H1 (cell line): ENCODE measurements at regions not wholly inside any gene's neighbourhood (a gene's known extent, or its start where the extent isn't known, plus 50 kb on each side); places are given as distances from the start of the nearest gene placed in this dataset.

Experiments used
- CTCF ChIA-PET: fragments of 300-600 bp; sonication (Branson Sonifier 250); formaldehyde crosslinking; loops from one replicate; lab custom pipeline; 2021; ENCODE audit not compliant: partially characterized antibody; lab: Charles Lee
- POLR2A ChIA-PET: fragments of 300-600 bp; sonication (Branson Sonifier 250); formaldehyde crosslinking; loops from one replicate; lab custom pipeline; 2021; ENCODE audit warnings: inconsistent platforms; ENCODE audit not compliant: partially characterized antibody; lab: Charles Lee
- DNase-seq, 2 experiments: peaks; one replicate each; pipeline versions ENCODE4 v3.0.0 to v3.0.0-alpha.2; 2010 to 2022; ENCODE audit warnings: low spot score in 2 of 2, low read depth in 1 of 2, mixed read lengths in 1 of 2
- FAIRE-seq: peaks from 2 replicates; lab custom pipeline; 2011; peaks lifted over from hg19 to GRCh38; lab: Jason Lieb, UNC
- H2AFZ ChIP-seq: 2 replicates; pipeline ENCODE4 v1.8.1; 2012; ENCODE audit warnings: low read length, inconsistent platforms
- H2AK5ac ChIP-seq: 2 replicates; pipeline ENCODE4 v1.6.1; 2013; ENCODE audit warnings: low read depth, low read length
- H2BK120ac ChIP-seq: replicated peaks from 2 replicates; pipeline ENCODE3; 2013; ENCODE audit warnings: low read depth, low read length, inconsistent platforms
- H2BK12ac ChIP-seq: 2 replicates; pipeline ENCODE4 v1.6.1; 2013; ENCODE audit warnings: low read depth, low read length
- H2BK15ac ChIP-seq: 2 replicates; pipeline ENCODE4 v1.6.1; 2013; ENCODE audit warnings: low read length
- H2BK20ac ChIP-seq: 2 replicates; pipeline ENCODE4 v1.6.1; 2013; ENCODE audit warnings: low read length
- H2BK5ac ChIP-seq: 2 replicates; pipeline ENCODE4 v1.6.1; 2013; ENCODE audit warnings: low read depth, low read length
- H3K14ac ChIP-seq: 2 replicates; pipeline ENCODE4 v1.6.1; 2013; ENCODE audit warnings: inconsistent platforms; ENCODE audit not compliant: insufficient read length
- H3K18ac ChIP-seq: 2 replicates; pipeline ENCODE4 v1.6.1; 2013; ENCODE audit warnings: low read length; ENCODE audit errors: extremely low read depth
- H3K23ac ChIP-seq: 2 replicates; pipeline ENCODE4 v1.6.1; 2013; ENCODE audit warnings: inconsistent platforms; ENCODE audit not compliant: insufficient read length
- H3K23me2 ChIP-seq: 2 replicates; pipeline ENCODE4 v1.6.1; 2013; ENCODE audit warnings: low read depth, low read length
- H3K27ac ChIP-seq: 2 replicates; pipeline ENCODE4 v1.6.1; 2011; ENCODE audit warnings: low read depth, low read length, inconsistent platforms
- H3K27me3 ChIP-seq, 4 experiments: replicated peaks in 1 of 4; 1 replicate in 1 of 4; 2 replicates in 3 of 4; pipeline versions ENCODE4 v1.6.1 to v1.8.1; 2011 to 2013; ENCODE audit warnings: low read length in 3 of 4, mild to moderate bottlenecking in 3 of 4, inconsistent platforms in 2 of 4, mixed read lengths in 2 of 4, moderate library complexity in 1 of 4; ENCODE audit not compliant: control insufficient read depth in 3 of 4, insufficient read depth in 3 of 4; ENCODE audit errors: extremely low read depth in 1 of 4
- H3K36me3 ChIP-seq, 4 experiments: 2 replicates each; pipeline versions ENCODE4 v1.6.1 to v1.8.1; 2011 to 2013; ENCODE audit warnings: mild to moderate bottlenecking in 4 of 4, low read length in 3 of 4, moderate library complexity in 2 of 4, control low read depth in 1 of 4, inconsistent platforms in 1 of 4; ENCODE audit not compliant: insufficient read depth in 4 of 4, control insufficient read depth in 2 of 4
- H3K4ac ChIP-seq: replicated peaks from 2 replicates; pipeline ENCODE3; 2013; ENCODE audit warnings: low read length, low read depth, mixed read lengths, inconsistent platforms; ENCODE audit not compliant: insufficient read length
- H3K4me1 ChIP-seq, 4 experiments: replicated peaks in 1 of 4; 1 replicate in 1 of 4; 2 replicates in 3 of 4; pipeline versions ENCODE4 v1.6.1 to v1.8.1; 2011 to 2013; ENCODE audit warnings: low read length in 3 of 4, inconsistent platforms in 2 of 4, mixed read lengths in 1 of 4; ENCODE audit not compliant: insufficient read depth in 4 of 4, control insufficient read depth in 3 of 4
- H3K4me2 ChIP-seq, 2 experiments: 2 replicates each; pipeline versions ENCODE4 v1.6.1 to v1.8.1; 2011 to 2013; ENCODE audit warnings: low read depth in 2 of 2, low read length in 2 of 2, control low read depth in 1 of 2, inconsistent platforms in 1 of 2, mild to moderate bottlenecking in 1 of 2; ENCODE audit not compliant: insufficient read depth in 1 of 2
- H3K4me3 ChIP-seq, 4 experiments: fragments of 200-600, 300-600 bp in 1 of 4; sonication (generic), shearing (Covaris generic), sonication (Bioruptor Twin) in 1 of 4; 2 replicates each; pipeline versions ENCODE4 v1.5.1 to v1.8.1; 2011 to 2016; ENCODE audit warnings: low read length in 4 of 4, low read depth in 3 of 4, control low read depth in 2 of 4, inconsistent platforms in 2 of 4, mild to moderate bottlenecking in 2 of 4, mixed read lengths in 1 of 4, moderate library complexity in 1 of 4; ENCODE audit not compliant: insufficient read depth in 2 of 4; ENCODE audit errors: extremely low read depth in 1 of 4
- H3K56ac ChIP-seq: replicated peaks from 2 replicates; pipeline ENCODE3; 2013; ENCODE audit warnings: low read depth, mild to moderate bottlenecking, mixed read lengths, low read length, inconsistent platforms; ENCODE audit not compliant: insufficient read length
- H3K79me1 ChIP-seq: 2 replicates; pipeline ENCODE4 v1.6.1; 2013; ENCODE audit warnings: low read depth, low read length, control low read depth
- H3K79me2 ChIP-seq, 2 experiments: 2 replicates each; pipeline versions ENCODE4 v1.6.1 to v1.8.1; 2012 to 2013; ENCODE audit warnings: low read length in 2 of 2, mild to moderate bottlenecking in 2 of 2, inconsistent platforms in 1 of 2; ENCODE audit not compliant: insufficient read depth in 2 of 2, control insufficient read depth in 1 of 2
- H3K9ac ChIP-seq, 4 experiments: replicated peaks in 1 of 4; 1 replicate in 1 of 4; 2 replicates in 3 of 4; pipeline versions ENCODE4 v1.6.1 to v1.8.1; 2011 to 2013; ENCODE audit warnings: low read depth in 3 of 4, low read length in 3 of 4, control low read depth in 2 of 4, mild to moderate bottlenecking in 2 of 4, moderate library complexity in 2 of 4, inconsistent platforms in 1 of 4; ENCODE audit errors: extremely low read depth in 1 of 4
- H3K9me3 ChIP-seq, 2 experiments: 2 replicates each; pipeline versions ENCODE4 v1.6.1 to v1.8.1; 2012 to 2013; ENCODE audit warnings: mild to moderate bottlenecking in 2 of 2, moderate library complexity in 2 of 2, control low read depth in 1 of 2, inconsistent platforms in 1 of 2, low read depth in 1 of 2, low read length in 1 of 2, mixed read lengths in 1 of 2; ENCODE audit not compliant: insufficient read depth in 2 of 2
- H4K20me1 ChIP-seq, 2 experiments: replicated peaks in 1 of 2; 2 replicates each; pipeline versions ENCODE3 to v1.8.1; 2011 to 2013; ENCODE audit warnings: inconsistent platforms in 2 of 2, low read length in 2 of 2, mild to moderate bottlenecking in 1 of 2; ENCODE audit not compliant: insufficient read depth in 2 of 2, control insufficient read depth in 1 of 2
- H4K5ac ChIP-seq: 2 replicates; pipeline ENCODE4 v1.6.1; 2013; ENCODE audit warnings: low read length, low read depth, mixed read lengths, inconsistent platforms; ENCODE audit not compliant: insufficient read length
- H4K8ac ChIP-seq: 2 replicates; pipeline ENCODE4 v1.8.0; 2013; ENCODE audit warnings: mild to moderate bottlenecking, moderate library complexity, low read length, inconsistent platforms; ENCODE audit not compliant: insufficient read depth; ENCODE audit errors: extremely low read depth
- H4K91ac ChIP-seq: replicated peaks from 2 replicates; pipeline ENCODE3; 2013; ENCODE audit warnings: low read length, mixed read lengths, inconsistent platforms; ENCODE audit not compliant: insufficient read length
- CEBPB ChIP-seq: IDR thresholded peaks from 2 replicates; pipeline ENCODE4 v1.6.1; 2012; ENCODE audit warnings: low read depth, low read length
- RBBP5 ChIP-seq: IDR thresholded peaks from 2 replicates; pipeline ENCODE4 v1.7.1; 2012; ENCODE audit warnings: low read depth, mild to moderate bottlenecking, inconsistent platforms, low read length, moderate library complexity, borderline replicate concordance
- RNF2 ChIP-seq: fragments of 200-900, 300-1000 bp; sonication (generic); IDR thresholded peaks from 2 replicates; pipeline ENCODE4 v1.7.1; 2016; ENCODE audit warnings: borderline replicate concordance, low read depth, mild to moderate bottlenecking, antibody characterized with exemption, low read length; ENCODE audit not compliant: poor library complexity, severe bottlenecking; ENCODE audit errors: missing control alignments
- WGBS, 2 experiments: shearing (Covaris generic) in 1 of 2; methylation state at CpG; one replicate each; pipeline versions ENCODE4 v1.1.6 to v1.1.7; 2013 to 2015; ENCODE audit warnings: low lambda C conversion rate in 2 of 2, mixed read lengths in 2 of 2, inconsistent platforms in 1 of 2, low coverage in 1 of 2, missing lambda C conversion rate in 1 of 2; ENCODE audit not compliant: insufficient replicate concordance in 2 of 2, insufficient coverage in 1 of 2, insufficient read length in 1 of 2; ENCODE audit errors: extremely low coverage in 1 of 2, missing lambda C conversion rate in 1 of 2; 5-methylcytosine and 5-hydroxymethylcytosine counted together
- TF ChIP-seq, protein P1 (sequence below), 3 experiments: IDR thresholded peaks; 1 replicate in 2 of 3; 2 replicates in 1 of 3; pipeline versions ENCODE4 v1.5.1 to v1.6.1; 2011; ENCODE audit warnings: low read length in 3 of 3, mild to moderate bottlenecking in 3 of 3, inconsistent platforms in 2 of 3, low read depth in 1 of 3, moderate library complexity in 1 of 3; ENCODE audit not compliant: insufficient read depth in 1 of 3; ENCODE audit errors: control extremely low read depth in 1 of 3

DNA sequence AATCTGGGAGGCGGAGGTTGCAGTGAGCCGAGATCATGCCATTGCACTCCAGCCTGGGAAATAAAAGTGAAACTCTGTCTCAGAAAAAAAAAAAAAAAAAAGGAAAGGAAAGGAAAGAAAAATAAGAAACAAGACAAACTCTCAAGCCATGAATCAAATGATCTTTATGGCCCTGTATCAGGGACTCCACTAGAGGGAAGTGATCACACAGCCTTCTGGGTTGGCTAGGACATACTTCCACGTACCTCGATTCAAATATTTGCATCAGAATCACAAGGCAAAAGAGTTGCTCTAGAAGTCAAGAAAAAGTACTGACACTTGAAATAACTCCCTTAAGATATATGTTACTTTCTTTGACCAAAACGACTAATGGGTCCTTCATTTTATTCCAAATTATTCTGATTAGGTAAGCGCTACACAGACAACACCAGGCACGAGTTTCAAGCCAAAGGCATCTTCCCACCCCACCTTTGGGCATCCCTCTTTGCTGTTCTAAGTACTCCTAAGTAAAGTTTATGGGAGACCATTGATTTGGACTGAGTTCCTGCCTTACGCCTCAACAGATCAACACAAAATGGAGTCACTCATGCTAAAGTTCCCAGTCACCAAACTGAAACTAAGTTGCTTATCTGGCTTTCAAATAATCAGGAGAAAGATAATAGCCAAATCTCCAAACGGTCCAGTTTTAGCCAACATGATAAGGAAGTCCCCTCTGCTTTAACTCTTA is 77.5 kb upstream of the NT5E start:
- H3K79me1 ChIP-seq = no peaks in the 10 kb centered on the region
- DNase-seq = no peak
- H3K23me2 ChIP-seq = no peaks in the 10 kb centered on the region
- no peaks in the 10 kb centered on the region for H4K20me1 ChIP-seq
- no peak overlapping the region for H4K91ac ChIP-seq
- no peak overlapping the region for H2BK5ac ChIP-seq
- H3K4me2 ChIP-seq = no peak overlapping the region
- peak; percentile 19 for FAIRE-seq
- ChIA-PET CTCF (interaction anchor here (0.7 to 1.5 kb wide), 4 partner anchors 10 to 165 kb away, joined by 3 to 6 read pairs (median 4); no protein-coding TSS in a partner anchor), POLR2A (no interaction called here)
- H2BK20ac ChIP-seq = no peak overlapping the region
- no peaks in the 10 kb centered on the region for H3K79me2 ChIP-seq
- peaks cover 0 to 4% of the 10 kb centered on the region in 2 experiments; a peak in 2 of 4 replicates for H3K9me3 ChIP-seq
- no peak overlapping the region for H4K5ac ChIP-seq
- H3K27ac ChIP-seq = no peak overlapping the region
- H3K4me1 ChIP-seq = no peaks in the 10 kb centered on the region
- no peak overlapping the region for H2BK12ac ChIP-seq
- no peak overlapping the region for H2BK120ac ChIP-seq
- H3K4ac ChIP-seq = no peak overlapping the region
- no peak overlapping the region for H3K23ac ChIP-seq
- H2BK15ac ChIP-seq = no peak overlapping the region
- H3K14ac ChIP-seq = no peak overlapping the region
- H3K4me3 ChIP-seq = no peak overlapping the region
- WGBS, 2 experiments = 84% methylated on average over 9 of the region's 9 CpGs; no CpG with 5 or more reads in 1 of the 2 experiments
- no peak overlapping the region for H4K8ac ChIP-seq
- H3K56ac ChIP-seq = no peak overlapping the region
- no peak overlapping the region for H2AFZ ChIP-seq
- H2AK5ac ChIP-seq = no peak overlapping the region
- H3K36me3 ChIP-seq = no peaks in the 10 kb centered on the region
- H3K27me3 ChIP-seq = no peaks in the 10 kb centered on the region
- no peak overlapping the region for H3K18ac ChIP-seq
- no peak overlapping the region for H3K9ac ChIP-seq
- no peak for TF ChIP-seq RNF2
- TF ChIP-seq RBBP5 = no peak
- TF ChIP-seq, protein P1, sequence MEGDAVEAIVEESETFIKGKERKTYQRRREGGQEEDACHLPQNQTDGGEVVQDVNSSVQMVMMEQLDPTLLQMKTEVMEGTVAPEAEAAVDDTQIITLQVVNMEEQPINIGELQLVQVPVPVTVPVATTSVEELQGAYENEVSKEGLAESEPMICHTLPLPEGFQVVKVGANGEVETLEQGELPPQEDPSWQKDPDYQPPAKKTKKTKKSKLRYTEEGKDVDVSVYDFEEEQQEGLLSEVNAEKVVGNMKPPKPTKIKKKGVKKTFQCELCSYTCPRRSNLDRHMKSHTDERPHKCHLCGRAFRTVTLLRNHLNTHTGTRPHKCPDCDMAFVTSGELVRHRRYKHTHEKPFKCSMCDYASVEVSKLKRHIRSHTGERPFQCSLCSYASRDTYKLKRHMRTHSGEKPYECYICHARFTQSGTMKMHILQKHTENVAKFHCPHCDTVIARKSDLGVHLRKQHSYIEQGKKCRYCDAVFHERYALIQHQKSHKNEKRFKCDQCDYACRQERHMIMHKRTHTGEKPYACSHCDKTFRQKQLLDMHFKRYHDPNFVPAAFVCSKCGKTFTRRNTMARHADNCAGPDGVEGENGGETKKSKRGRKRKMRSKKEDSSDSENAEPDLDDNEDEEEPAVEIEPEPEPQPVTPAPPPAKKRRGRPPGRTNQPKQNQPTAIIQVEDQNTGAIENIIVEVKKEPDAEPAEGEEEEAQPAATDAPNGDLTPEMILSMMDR (IDR thresholded peaks at IDR 0.05; ENCODE audit: control extremely low read depth in 1 of 3, insufficient read depth in 1 of 3, low read depth in 1 of 3, low read length in 3 of 3) = peak in 1 of 3 experiments; percentile 30; a peak in 2 of 4 replicates
- TF ChIP-seq CEBPB = no peak
